Activated CD4-positive, alpha-beta T cell treated with anti-CD3 and anti-CD28 coated beads for 48 hours (primary cell): ENCODE measurements at regions not wholly inside any gene's neighbourhood (a gene's known extent, or its start where the extent isn't known, plus 50 kb on each side); places are given as distances from the start of the nearest gene placed in this dataset.

Experiments
- DNase-seq: peaks from one replicate; pipeline ENCODE4 v3.0.0-alpha.2; 2020

DNA sequence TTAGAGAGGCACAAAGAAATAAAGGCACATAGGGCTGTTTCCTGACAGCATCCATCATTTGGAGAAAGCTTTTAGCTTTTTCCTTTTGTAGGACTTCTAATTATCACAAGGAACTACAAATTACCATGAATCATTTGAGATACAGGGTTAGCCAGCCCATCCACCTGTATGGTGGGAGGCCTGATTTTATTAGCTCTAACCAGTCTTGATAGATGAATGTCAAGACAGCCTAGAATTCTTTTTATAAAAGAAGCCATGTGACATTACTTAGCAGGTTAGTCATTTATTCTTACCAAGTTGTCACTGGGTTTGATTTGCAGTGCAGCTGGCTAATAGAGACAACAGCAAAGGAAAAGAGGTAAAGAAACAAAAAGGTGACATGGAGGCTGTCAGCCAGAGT lies 618.1 kb downstream of the ZNF385D start:
- DNase-seq, result no peak

DNA sequence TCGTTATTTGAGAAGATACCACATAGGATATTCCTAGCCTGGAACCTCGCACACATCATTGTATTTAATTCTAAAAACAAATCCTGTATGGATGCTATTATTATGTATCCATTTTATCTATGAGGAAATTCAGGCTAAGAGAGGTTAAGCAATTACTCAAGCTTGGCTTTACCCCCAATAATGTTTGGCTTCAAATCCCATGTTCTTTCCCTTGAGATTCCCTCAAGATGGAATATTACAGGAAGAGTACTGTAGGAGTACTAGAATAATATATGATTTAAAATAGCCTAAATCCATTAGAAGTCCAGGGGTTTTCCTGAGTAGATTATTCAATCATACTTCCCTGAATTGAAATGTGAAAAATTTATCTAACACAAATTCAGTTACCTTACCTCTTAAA lies 630.2 kb downstream of the ZNF385D start:
- DNase-seq, result no peak

DNA sequence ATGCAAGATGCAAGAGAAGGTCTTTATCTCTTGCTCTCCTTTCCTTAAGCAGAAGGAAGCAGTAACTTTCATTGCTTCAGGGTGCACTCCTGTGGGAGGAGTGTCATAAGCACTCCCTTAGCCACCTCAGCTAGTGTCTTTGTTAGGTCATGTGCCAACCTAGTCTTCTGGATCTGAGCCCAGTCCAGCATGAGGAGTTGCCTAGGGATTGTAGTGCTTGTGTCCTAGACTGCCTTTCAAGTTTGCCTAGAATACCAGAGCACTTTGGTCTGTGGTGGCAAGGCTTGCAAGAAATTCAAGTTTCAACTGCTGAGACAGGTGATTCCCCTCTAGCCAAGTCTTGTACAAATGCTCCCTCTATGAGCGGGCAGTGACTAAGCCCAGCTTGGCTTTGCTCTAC lies 633.6 kb downstream of the ZNF385D start:
- no peak for DNase-seq

DNA sequence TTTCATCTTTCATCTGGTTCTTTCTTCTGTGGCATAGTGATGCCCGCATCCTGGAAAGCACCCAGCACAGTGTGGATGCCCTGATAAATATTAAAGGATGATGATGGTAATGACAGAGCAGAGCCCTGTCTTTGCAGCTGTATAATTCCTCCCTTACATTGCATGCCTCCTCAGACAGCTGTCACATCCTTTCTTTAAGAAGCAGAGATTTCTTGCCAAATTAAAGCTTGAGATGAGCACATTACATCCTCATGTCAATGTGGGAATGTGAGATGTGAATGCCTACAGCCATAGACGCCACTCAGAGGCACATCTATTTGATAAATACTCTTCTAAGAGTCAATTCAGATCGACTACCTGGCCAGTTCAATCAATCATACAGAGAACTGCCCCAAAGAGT lies 642.0 kb downstream of the ZNF385D start:
- no peak for DNase-seq

DNA sequence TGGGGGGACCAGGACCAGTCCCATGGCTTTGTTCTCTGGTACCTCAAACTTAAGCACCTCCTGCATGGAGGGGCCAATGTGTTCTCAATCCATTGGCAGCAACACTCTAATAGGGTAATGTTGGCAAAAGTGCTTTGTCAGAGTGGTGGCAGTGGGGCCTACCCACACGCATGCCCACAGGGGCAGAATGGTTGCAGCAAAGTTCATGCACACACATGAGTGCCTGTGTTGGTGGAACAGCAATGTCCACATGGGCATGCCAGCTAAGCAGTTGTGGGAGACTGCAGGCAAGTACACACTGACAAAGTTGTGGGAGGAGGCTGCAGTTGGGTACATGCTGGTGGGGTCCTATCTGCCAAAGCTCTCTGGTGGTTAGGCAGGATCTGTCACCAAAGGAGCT lies 645.2 kb downstream of the ZNF385D start:
- DNase-seq, result no peak

DNA sequence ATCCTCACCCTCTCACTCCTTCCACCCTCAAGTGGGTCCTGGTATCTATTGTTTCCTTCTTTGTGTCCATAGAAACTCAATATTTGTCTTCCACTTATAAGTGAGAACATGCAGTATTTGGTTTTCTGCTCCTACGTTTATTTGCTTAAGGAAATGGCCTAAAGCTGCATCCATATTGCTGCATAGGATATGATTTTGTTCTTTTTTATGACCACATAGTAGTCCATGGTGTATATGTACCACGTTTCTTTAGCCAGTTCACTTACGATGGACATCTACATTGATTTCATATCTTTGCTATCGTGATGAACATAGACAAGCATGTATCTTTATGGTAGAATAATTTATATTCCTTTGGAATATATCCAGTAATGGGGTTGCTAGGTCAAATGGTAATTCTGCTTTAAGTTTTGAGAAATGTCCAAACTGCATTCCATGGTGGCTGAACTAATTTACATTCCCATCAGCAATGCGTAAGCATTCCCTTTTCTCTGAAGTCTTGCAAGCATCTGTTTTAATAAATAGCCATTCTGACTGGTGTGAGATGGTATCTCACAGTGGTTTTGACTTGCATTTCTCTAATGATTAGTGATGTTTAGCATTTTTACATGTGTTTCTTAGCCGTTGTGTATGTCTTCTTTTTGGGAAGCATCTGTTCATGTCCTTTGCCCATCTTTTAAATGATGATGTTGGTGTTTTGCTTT lies 650.2 kb downstream of the ZNF385D start:
- DNase-seq, result no peak

DNA sequence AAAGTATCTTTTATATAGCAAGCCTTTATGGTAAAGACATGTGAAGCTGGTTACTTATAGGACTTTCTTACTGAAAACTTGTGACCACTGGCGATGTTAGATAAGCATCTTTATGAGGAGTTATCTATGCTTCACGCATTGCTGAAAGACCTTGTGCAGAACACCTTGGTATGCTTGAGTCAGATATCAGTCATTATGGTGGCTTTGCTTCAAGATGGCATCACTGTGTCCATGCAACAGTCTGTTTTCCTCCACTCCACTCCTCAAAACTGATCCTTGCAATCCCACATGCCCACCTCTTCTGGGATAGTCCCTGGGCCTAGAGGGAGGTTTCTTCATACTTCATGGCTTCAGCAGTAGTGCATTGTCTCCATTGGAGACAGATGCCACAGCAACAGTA lies 656.3 kb downstream of the ZNF385D start:
- no peak for DNase-seq

DNA sequence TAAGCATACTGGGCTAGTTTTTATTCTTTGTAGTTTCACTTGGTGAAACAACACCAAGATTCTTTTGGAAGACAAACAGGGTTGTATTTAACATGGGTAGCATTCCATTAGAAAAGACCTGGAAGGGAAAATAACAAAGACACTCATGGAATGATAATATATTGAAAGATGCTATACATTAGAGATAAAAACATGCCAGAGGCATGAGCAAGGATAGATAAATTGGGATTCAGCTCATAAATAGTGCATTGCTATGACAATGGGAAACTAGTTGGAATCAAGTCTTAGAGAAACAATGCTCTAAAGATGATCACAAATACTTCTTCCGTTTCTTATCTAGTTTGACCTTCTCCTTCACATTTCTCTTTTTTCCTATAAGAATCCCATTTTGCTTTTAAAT lies 677.4 kb downstream of the ZNF385D start:
- DNase-seq, result no peak

DNA sequence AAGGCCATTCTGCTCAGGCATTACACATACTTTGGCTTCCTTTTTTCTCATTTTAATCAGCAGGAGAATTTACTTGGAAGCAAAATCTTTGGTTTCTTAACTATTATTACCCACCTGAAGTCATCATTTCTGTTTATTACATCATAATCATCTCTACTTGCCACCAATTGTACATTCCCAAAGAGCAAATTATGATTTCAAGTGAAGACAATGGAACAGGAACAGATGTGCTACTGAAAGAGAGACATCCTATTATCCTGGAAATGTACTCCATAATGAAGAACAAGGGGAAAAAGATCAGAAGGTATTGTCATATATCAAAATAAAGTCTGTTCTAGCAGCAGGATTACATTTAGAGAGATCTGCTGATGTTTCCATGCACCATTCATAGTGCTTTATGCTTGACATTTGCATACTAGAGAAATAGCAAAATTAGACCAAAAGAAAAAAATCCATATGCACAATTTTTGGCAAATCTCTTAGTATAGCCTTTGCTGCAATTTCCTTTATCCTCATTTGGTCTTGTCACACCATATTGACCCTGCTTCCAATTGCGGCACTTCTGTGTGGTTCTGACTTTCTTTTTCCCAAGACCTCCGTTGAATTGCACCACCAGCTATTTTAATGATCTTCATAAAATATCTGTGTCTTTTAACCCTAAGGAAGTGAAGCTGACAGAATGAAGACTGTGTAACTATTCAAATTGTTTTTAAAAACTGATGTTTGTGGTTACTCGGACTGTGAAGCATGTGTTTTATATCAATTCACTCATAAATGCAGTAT lies 683.8 kb downstream of the ZNF385D start:
- DNase-seq, result no peak

DNA sequence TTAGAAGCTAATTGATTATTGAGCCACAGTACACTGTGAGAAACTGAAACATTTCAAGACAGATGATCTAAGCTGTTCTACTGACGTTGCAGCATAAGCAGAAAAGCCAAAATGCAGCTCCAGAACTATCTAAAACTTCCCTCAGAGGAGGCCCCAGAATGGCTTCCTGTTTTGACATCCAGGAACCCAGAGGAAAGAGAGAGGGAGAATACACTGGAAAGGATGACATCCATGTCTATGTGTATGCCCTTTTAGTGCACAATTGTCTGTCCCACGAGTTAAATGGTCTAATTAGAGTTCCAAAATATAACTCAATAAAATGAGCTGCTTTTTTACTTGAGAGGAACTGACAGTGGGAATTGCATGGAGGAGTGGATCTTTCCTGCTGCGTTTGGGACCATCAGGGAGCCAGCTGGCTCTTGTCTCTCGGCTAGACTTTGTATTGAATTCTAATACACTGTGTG lies 688.1 kb downstream of the ZNF385D start:
- DNase-seq, result no peak

DNA sequence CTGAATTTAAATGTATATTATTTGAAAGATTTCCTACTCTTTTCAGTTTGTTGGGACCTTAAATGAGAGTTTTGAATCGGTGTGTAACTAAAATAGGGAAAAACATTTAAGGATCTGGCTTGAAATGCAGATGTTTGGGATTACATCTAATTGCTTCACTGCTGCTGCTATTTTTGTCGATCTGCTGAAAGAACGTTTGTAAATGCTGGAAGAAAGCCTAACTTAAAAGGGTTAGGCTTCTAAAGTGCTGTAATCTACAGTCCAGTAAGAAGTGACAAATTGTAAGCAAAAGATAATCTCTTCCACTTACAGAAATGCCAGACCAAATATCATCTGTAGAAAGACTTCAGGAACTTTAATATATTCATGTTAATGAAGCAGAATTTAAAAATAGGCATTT lies 691.6 kb downstream of the ZNF385D start:
- no peak for DNase-seq

DNA sequence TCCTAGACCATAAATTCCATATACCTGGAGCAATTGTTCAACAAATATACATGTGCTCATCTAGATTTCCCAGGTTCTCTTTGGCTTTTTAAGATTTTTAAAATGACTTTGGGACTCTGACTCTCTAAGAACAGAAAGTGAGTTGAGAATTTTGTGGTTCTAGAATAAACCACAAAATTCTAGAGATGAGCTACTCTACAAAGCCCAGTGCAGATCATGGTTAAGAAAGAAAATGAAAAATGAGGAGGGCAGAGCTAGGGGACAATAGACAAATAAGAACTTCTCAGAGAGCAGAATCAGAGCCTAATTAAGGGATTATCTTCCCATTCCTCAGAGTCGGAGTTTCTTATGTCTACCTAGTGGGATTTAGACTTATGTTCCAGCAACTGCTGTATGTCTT lies 694.7 kb downstream of the ZNF385D start:
- no peak for DNase-seq

DNA sequence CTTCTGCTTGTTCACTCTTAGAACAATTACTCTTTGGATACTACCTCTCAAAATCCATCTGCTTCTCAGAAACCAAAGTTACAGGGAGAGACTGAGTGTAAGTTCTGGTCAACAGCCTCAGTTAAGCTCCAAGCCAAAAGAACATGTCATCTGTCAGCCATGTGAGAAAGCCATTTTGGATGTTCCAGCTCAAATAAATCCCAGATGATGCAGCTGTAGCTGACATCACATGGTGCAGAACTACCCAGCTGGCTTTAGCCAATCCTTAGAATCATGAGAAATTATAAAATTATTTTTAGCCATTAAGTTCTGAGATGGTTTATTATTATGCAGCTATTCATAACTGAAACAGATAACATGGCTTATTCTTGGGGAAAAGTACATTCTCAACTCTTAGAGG lies 696.0 kb downstream of the ZNF385D start:
- no peak for DNase-seq

DNA sequence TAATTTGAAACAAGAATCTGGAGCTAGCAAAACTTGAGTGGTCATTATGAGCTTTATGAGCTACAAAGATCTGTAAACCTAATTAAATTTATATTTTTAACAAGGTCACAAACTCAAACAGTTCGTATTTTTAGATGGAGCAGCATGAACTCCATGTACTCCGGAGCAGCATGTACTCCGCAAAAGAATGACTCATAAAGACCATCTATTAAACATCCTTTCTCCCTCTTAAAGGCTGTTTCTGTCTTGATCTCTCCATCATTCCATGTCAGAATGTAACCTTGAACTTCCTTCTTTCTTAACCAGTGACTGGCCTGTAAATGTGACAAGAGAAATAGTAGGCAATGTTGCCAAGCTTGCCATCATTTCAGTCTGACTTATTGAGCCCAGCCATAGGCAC lies 696.9 kb downstream of the ZNF385D start:
- DNase-seq, result no peak

DNA sequence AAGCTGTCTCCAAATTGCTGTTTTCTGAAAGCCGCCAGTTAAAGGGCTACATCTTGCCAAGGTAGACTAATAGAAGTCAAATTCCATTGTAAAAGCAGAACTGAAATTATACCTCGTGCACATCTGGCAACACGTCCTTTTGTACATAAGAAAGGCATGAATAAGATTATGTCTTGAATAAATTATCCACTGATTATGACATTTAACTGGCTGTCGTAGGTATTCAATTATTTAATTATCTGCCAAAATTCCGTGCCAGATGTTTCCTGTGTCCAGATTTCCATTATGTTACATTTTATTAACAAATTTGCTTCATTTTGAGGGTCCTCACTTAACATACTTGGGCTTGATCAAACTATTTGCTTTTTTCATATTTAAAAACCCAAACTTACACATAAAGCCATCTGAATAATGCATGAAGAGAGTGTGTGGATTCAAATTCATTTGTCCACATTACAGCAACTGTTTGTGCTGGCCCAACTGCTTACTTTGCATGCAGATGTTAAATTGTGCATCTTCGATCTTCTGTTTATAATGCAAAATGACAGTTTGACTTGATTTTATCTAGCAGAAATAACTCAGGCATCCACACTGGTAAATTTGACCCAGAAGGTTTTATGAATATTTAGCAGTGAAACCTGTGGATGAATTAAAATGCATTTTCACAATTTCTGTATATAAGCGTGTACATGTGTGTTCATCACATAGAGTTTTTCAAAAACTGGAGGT lies 701.5 kb downstream of the ZNF385D start:
- no peak for DNase-seq

DNA sequence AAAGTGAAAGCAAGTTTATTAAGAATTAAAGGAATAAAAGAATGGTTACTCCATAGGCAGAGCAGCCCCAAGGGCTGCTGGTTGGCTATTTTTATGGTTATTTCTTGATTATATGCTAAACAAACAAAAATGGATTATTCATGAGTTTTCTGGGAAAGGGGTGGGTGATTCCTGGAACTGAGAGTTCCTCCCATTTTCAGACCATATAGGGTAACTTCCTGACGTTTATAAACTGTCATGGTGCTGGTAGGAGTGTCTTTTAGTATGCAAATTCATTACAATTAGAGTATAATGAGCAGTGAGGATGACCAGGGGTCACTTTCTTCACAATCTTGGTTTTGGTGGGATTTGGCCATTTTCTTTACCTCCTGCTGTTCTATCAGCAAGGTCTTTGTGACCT lies 707.9 kb downstream of the ZNF385D start:
- no peak for DNase-seq

DNA sequence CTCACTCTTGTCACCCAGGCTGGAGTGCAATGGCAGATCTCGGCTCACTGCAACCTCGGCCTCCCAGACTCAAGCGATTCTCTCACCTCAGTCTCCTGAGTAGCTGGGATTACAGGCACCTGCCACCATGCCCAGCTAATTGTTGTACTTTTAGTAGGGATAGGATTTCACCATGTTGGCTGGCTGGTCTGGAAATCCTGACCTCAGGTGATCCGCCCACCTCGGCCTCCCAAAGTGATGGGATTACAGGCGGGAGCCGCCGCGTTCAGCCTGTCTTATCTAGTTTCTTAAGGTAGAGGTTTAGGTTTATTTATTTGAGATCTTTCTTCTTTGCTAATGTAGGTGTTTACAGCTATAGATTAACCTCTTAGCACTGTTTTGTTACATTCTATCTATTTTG lies 708.8 kb downstream of the ZNF385D start:
- no peak for DNase-seq

DNA sequence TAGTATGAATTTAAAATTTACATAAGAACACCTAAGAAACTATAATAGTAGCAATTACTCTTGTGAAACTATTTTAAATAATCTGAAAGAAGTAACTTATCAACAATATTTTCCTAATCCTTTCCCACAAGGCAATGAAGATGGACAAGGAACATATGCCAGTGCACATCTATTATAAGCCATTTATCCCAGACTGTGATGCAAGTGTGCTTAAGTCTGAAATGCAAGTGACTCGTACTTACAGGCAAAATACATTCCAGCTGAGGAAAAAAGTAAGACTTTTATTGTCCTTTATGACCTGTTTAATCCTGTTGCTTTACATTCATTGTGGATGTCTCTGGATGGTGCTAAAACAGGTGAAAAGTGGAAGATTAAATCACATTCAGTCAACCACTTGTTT lies 709.4 kb downstream of the ZNF385D start:
- no peak for DNase-seq

DNA sequence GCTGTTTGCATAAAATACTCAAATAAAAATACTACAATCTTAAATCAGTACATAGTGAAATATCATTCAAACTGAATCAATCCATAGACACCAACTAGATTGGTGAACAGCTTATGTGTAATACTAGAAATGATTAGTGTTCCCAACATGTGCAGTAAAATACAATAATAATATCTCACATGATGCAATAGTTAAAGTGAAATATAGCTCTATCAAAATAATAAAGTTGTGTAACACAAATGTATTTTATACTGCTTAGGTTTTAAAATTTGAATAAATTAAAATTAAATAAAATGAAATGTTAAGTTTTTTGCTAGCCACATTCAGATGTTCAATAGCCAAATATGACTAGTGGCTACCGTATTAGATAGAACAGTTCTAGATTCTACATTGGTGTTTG lies 714.1 kb downstream of the ZNF385D start:
- no peak for DNase-seq

DNA sequence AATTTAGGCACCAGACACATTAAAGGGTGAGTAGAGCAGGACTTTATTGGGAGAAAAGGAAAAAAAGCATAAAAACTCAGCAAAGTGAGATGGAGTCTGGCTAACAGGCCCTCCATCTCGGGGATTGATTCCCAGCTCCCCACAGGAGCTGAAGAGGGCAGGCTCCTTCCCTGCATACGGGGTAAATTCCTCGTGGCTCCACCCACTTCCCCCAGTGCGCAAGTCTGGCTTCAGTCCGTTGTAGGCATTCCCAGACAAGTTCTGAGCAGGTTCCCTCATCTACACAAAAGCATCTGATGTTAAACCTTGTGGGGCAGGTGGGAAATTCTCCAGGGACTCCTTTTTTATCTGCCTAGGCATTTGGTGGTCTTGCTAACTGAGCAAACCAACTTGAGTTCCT lies 722.6 kb downstream of the ZNF385D start:
- no peak for DNase-seq

DNA sequence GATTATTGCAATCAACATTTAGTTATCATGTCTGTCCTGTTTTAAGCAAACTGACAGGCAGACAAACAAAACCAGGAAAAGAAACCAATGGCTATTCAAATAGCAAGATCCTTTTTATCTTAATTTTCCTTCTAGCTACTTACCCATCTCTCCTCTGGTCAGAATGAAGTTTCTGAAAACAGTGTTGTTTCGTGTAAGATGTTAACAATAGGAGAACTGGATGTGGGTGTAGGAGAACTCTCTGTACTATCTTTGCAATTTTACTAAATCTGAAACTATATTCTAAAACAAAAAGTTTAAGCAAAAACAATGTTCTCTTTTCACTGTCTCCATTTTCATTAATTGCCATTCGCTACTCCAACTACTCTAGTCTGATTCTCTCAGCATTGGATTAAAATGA lies 726.4 kb downstream of the ZNF385D start:
- DNase-seq, result no peak

DNA sequence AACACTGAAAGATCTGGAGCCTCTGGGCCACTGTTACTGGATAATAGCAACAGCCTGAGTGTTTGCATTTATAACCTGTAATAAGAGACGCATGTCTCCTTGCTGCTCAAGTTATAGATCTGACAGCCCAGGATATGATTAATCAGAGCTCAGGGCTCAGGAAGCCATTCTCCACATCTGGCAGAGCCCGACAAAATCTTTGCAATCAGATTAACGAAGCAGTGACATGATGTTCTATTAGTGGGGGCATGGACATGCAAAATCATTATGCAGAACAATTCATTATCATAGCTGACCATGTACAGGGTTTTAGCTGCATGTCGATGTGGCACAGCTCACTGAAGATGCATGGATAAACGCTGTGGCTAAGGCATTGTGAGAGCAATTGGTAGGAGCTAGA lies 730.3 kb downstream of the ZNF385D start:
- DNase-seq, result no peak

DNA sequence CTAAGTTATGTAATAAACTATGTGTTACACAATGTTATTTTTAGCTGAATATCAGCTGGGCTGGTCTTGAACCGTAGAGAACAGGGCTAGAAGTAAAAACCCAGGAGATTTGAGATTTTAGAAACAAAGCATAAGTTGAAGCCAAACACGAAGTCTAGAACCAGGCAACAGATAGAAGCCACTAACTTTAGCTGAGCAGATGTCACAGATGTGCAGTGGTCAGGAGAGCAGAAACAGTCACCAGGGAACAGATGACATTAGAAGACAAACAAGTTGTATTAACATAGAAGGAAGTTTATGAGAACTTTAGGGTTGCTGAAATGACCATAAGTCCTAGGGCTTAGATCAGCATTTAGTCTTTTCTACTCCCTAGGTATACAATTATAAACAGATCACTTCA lies 731.0 kb downstream of the ZNF385D start:
- no peak for DNase-seq
